Panc1 (cell line): ENCODE measurements at regions not wholly inside any gene's neighbourhood (a gene's known extent, or its start where the extent isn't known, plus 50 kb on each side); places are given as distances from the start of the nearest gene placed in this dataset.

Experiments used
- CTCF ChIP-seq: fragments of 450-650 bp; IDR thresholded peaks from 2 replicates; pipeline ENCODE4 v1.5.1; 2017; ENCODE audit warnings: mild to moderate bottlenecking
- SIN3A ChIP-seq: IDR thresholded peaks from 2 replicates; pipeline ENCODE4 v1.6.1; 2012; ENCODE audit warnings: low read depth, mild to moderate bottlenecking, low read length, moderate library complexity, borderline replicate concordance; ENCODE audit not compliant: insufficient read depth
- TCF7L2 ChIP-seq: IDR thresholded peaks from 2 replicates; pipeline ENCODE4 v1.6.1; 2011; ENCODE audit warnings: mild to moderate bottlenecking, low read depth, low read length, inconsistent platforms
- TF ChIP-seq, protein P1 (sequence below), 2 experiments: IDR thresholded peaks; 2 replicates each; pipeline ENCODE4 v1.6.1; 2011 to 2012; ENCODE audit warnings: low read depth in 2 of 2, control low read depth in 1 of 2, low read length in 1 of 2, mild to moderate bottlenecking in 1 of 2, moderate library complexity in 1 of 2; ENCODE audit not compliant: insufficient read depth in 1 of 2

GRCh38 chr10:64175271-64175962 lies 654.2 kb downstream of the REEP3 start:
- TF ChIP-seq TCF7L2 (no peak), CTCF (no peak), SIN3A (no peak)
- TF ChIP-seq, protein P1, sequence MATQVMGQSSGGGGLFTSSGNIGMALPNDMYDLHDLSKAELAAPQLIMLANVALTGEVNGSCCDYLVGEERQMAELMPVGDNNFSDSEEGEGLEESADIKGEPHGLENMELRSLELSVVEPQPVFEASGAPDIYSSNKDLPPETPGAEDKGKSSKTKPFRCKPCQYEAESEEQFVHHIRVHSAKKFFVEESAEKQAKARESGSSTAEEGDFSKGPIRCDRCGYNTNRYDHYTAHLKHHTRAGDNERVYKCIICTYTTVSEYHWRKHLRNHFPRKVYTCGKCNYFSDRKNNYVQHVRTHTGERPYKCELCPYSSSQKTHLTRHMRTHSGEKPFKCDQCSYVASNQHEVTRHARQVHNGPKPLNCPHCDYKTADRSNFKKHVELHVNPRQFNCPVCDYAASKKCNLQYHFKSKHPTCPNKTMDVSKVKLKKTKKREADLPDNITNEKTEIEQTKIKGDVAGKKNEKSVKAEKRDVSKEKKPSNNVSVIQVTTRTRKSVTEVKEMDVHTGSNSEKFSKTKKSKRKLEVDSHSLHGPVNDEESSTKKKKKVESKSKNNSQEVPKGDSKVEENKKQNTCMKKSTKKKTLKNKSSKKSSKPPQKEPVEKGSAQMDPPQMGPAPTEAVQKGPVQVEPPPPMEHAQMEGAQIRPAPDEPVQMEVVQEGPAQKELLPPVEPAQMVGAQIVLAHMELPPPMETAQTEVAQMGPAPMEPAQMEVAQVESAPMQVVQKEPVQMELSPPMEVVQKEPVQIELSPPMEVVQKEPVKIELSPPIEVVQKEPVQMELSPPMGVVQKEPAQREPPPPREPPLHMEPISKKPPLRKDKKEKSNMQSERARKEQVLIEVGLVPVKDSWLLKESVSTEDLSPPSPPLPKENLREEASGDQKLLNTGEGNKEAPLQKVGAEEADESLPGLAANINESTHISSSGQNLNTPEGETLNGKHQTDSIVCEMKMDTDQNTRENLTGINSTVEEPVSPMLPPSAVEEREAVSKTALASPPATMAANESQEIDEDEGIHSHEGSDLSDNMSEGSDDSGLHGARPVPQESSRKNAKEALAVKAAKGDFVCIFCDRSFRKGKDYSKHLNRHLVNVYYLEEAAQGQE (IDR thresholded peaks at IDR 0.05; ENCODE audit: insufficient read depth in 1 of 2, low read depth in 2 of 2, low read length in 1 of 2): no peak
